ENCODE measurements at regions not wholly inside any gene's neighbourhood (a gene's known extent, or its start where the extent isn't known, plus 50 kb on each side); places are given as distances from the start of the nearest gene placed in this dataset.

DNA sequence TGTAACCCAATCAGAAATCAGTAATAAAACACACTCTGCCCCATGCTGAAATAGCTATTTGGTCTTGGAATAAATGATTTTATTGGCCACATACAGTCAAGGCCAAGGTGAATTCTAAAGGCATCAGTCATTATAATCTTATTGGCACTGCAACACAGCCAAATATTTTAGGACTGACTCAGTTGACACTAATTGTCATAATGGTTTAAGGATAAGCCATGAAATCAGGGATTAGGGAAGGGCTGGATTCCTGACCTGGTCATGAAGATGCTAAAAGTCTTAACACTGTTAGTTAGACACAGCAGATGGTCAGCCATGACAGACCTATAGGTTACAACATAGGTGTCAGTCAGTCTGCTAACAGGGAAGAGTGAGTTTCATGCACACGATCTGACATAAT, 330.3 kb upstream of the NPSR1 start:
- peaks cover 16% of the 10 kb centered on the region for H3K27me3 ChIP-seq (ENCODE audit: low read depth)
- intact Hi-C loops (cut with micrococcal nuclease) = no loop called here
- no peak overlapping the region for H3K27ac ChIP-seq (replicated peaks)
- DNase-seq = no peak
- no peaks in the 10 kb centered on the region for H3K36me3 ChIP-seq
- H3K4me3 ChIP-seq = no peak overlapping the region
- H3K4me1 ChIP-seq = no peaks in the 10 kb centered on the region
- no peaks in the 10 kb centered on the region for H3K9me3 ChIP-seq (replicated peaks)
- TF ChIP-seq, protein P1, sequence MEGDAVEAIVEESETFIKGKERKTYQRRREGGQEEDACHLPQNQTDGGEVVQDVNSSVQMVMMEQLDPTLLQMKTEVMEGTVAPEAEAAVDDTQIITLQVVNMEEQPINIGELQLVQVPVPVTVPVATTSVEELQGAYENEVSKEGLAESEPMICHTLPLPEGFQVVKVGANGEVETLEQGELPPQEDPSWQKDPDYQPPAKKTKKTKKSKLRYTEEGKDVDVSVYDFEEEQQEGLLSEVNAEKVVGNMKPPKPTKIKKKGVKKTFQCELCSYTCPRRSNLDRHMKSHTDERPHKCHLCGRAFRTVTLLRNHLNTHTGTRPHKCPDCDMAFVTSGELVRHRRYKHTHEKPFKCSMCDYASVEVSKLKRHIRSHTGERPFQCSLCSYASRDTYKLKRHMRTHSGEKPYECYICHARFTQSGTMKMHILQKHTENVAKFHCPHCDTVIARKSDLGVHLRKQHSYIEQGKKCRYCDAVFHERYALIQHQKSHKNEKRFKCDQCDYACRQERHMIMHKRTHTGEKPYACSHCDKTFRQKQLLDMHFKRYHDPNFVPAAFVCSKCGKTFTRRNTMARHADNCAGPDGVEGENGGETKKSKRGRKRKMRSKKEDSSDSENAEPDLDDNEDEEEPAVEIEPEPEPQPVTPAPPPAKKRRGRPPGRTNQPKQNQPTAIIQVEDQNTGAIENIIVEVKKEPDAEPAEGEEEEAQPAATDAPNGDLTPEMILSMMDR (IDR thresholded peaks at IDR 0.05; ENCODE audit: borderline replicate concordance) = no peak

DNA sequence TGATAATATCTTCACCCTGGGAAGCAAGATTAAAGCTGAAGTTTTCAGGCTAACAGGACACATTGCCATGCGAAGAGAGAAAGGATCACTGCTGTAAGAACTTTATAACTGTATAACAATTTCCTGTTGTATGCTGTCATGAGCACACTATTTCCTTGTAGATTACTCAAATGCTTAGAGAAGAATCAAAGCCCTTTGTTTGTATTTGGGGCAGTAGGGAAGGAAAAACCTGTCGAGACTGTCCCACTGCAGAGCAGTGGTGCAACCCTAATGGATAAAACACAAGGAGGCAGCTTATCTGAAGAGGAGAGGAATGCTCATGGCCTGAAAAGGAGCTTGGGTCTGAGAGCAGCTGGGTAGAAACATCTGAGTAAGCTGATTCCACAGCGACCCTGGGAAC, 327.7 kb upstream of the NPSR1 start:
- no peak overlapping the region for H3K4me3 ChIP-seq
- TF ChIP-seq, protein P1 (IDR thresholded peaks at IDR 0.05; ENCODE audit: borderline replicate concordance) = no peak
- peaks cover 16% of the 10 kb centered on the region for H3K27me3 ChIP-seq (ENCODE audit: low read depth)
- H3K27ac ChIP-seq (replicated peaks) = no peak overlapping the region
- intact Hi-C loops (cut with micrococcal nuclease) = no loop called here
- no peaks in the 10 kb centered on the region for H3K36me3 ChIP-seq
- no peaks in the 10 kb centered on the region for H3K4me1 ChIP-seq
- no peaks in the 10 kb centered on the region for H3K9me3 ChIP-seq (replicated peaks)
- DNase-seq = no peak

DNA sequence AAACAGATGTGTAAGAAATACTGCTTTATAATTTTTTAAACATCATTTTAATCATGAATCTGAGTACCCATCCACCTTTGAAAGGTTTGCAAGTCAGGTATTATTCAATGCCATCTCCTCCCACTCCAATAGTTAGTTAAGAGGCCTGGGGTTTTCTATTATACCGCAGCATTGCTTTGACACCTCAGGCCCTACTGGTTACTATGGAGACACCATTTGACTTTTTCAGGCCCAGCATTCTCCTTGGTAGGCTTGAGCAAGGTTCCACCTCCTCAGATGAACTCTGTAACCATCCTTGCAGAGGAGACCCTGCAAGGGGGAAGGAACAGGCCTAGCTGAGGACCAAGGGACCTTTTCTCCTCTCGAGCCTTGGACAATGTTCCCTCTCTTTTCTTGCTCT, 326.9 kb upstream of the NPSR1 start:
- DNase-seq = no peak
- intact Hi-C loops (cut with micrococcal nuclease) = no loop called here
- TF ChIP-seq, protein P1 (IDR thresholded peaks at IDR 0.05; ENCODE audit: borderline replicate concordance) = no peak

DNA sequence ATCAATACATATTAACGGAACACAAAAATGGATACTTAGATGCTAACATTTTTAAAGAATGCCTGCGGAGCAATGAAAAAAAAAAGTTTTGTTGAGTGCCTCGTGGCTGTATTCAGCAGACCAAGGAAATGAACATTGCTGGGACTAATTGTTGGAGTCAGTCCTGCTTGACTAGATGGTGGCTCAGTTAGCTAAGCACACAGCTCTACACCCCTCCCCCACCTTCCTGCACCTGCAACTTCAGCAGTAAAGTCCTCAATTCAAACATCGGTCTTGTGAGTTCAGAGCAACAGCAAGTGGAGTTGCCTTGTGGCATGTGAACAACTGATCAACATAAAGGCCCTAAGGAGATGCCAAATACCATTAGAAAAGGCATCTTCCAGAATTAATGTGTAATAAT, 326.0 kb upstream of the NPSR1 start:
- Histone ChIP-seq H3K4me3 (no peak overlapping the region), H3K4me1 (no peaks in the 10 kb centered on the region), H3K9me3 (replicated peaks) (peaks cover 5% of the 10 kb centered on the region), H3K27ac (replicated peaks) (no peak overlapping the region), H3K36me3 (no peaks in the 10 kb centered on the region), H3K27me3 (ENCODE audit: low read depth) (peaks cover 12% of the 10 kb centered on the region)
- intact Hi-C loops (cut with micrococcal nuclease) = no loop called here
- DNase-seq = no peak
- TF ChIP-seq, protein P1 (IDR thresholded peaks at IDR 0.05; ENCODE audit: borderline replicate concordance) = no peak

More for the DNA sequence above, 326.9 kb upstream of the NPSR1 start:
- Histone ChIP-seq H3K4me3 (no peak overlapping the region), H3K4me1 (no peaks in the 10 kb centered on the region), H3K36me3 (no peaks in the 10 kb centered on the region), H3K9me3 (replicated peaks) (no peaks in the 10 kb centered on the region), H3K27me3 (ENCODE audit: low read depth) (peaks cover 16% of the 10 kb centered on the region), H3K27ac (replicated peaks) (no peak overlapping the region)

DNA sequence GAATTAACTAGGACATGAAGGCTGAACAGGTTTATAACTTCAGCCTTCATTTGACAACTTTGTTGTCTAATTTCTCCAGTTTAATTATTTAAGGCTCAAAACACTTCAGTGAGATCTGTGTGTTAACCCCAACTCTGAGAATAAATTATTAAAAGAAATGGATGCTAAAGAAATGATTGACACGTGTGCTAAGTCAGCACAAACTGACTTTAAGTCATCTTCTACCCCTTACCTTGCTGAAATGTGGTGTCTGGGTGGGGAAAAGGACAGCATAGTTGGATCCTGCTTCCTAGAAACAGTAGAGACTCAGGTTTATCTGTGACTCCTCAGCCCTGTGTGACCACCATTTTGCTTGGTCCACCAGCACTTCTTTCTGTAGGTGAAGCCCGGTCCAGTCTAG, 324.8 kb upstream of the NPSR1 start:
- H3K36me3 ChIP-seq = no peaks in the 10 kb centered on the region
- no peak overlapping the region for H3K4me3 ChIP-seq
- no peak overlapping the region for H3K27ac ChIP-seq (replicated peaks)
- peaks cover 17% of the 10 kb centered on the region for H3K9me3 ChIP-seq (replicated peaks)
- no peak for DNase-seq
- intact Hi-C loops (cut with micrococcal nuclease) = no loop called here
- TF ChIP-seq, protein P1 (IDR thresholded peaks at IDR 0.05; ENCODE audit: borderline replicate concordance) = no peak
- H3K27me3 ChIP-seq (ENCODE audit: low read depth) = peaks cover 9% of the 10 kb centered on the region
- no peaks in the 10 kb centered on the region for H3K4me1 ChIP-seq

DNA sequence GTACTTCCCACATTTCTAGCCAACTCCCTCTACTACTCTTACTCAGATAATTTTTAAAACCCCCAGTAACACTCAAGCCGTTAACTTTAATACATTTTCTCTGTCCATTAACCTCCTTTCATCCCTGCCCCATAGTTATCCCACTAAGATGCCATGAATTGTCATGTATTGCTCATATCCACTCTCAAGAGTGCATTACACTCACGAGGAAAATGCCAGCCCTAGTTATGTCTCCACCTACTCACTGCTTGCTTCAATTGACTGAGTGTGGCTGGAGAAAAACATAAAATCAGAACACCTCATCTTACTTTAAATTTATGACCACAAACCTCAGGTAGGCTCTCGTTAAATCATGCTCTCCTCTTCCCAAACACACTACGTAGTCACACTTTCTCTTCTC, 324.1 kb upstream of the NPSR1 start:
- no peak overlapping the region for H3K27ac ChIP-seq (replicated peaks)
- H3K4me3 ChIP-seq = no peak overlapping the region
- H3K36me3 ChIP-seq = no peaks in the 10 kb centered on the region
- no peaks in the 10 kb centered on the region for H3K4me1 ChIP-seq
- intact Hi-C loops (cut with micrococcal nuclease) = no loop called here
- H3K9me3 ChIP-seq (replicated peaks) = peaks cover 20% of the 10 kb centered on the region
- no peak for DNase-seq
- TF ChIP-seq, protein P1 (IDR thresholded peaks at IDR 0.05; ENCODE audit: borderline replicate concordance) = no peak
- peaks cover 2% of the 10 kb centered on the region for H3K27me3 ChIP-seq (ENCODE audit: low read depth)
